GM21526 (cell line): ENCODE measurements at regions not wholly inside any gene's neighbourhood (a gene's known extent, or its start where the extent isn't known, plus 50 kb on each side); places are given as distances from the start of the nearest gene placed in this dataset.
"Not testable (repeated sequence)": the region's sequence is repeated elsewhere in the genome, so short reads cannot be mapped to it uniquely, and the experiment has no call there.

Experiments used
- ATAC-seq: cut with Tn5 transposase; IDR thresholded peaks from one replicate; pipeline ENCODE4 v1.9.1; 2021; ENCODE audit warnings: moderate library complexity; ENCODE audit not compliant: unreplicated experiment, low FRiP score

GRCh38 chr1:196091397-196092135 lies 516.7 kb downstream of the KCNT2 start:
- no peak for ATAC-seq

- ATAC-seq: no peak
These were observed 518.0 kb downstream of the KCNT2 start for GRCh38 chr1:196090226-196090625.

DNA sequence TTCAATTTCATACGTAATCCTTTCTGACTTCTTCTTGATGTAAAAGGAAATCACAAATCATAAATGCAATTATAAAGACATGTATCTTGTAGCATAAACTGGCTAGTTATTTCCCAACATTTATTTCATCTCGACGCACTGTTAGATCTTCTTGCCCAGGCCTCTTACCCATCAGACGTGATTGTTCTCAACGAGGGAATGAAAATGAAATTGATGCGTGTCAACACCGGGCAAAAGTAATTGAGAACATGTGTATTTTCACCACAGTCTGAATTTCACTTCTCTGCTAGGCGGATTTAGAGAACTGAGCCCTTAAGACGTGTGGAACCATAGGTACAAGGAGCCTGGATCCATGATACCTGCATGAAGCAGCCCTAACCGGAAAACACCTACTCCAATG lies 519.7 kb downstream of the KCNT2 start:
- ATAC-seq: no peak

DNA sequence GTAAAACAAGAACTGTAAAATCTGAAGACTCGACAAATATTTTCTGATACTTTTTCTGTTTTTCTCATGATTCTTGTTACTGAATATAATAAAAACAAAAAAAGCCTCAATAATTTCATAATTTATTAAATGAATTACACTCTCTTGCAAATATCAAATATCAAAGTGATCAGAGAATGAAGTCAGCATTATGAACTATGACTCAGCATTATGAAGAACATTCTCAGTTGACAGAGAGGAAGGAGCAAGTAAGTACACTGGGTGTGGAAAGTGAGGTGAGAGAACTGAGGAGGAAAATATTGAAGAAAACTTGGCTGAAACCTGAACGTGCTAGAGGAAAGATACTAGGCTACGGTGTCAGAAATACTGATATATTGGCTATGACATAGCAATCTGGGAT lies 529.5 kb downstream of the KCNT2 start:
- no peak for ATAC-seq

- no peak for ATAC-seq
These were observed 532.6 kb downstream of the KCNT2 start for GRCh38 chr1:196075621-196076020.

GRCh38 chr1:196074182-196074581 lies 534.1 kb downstream of the KCNT2 start:
- no peak for ATAC-seq

DNA sequence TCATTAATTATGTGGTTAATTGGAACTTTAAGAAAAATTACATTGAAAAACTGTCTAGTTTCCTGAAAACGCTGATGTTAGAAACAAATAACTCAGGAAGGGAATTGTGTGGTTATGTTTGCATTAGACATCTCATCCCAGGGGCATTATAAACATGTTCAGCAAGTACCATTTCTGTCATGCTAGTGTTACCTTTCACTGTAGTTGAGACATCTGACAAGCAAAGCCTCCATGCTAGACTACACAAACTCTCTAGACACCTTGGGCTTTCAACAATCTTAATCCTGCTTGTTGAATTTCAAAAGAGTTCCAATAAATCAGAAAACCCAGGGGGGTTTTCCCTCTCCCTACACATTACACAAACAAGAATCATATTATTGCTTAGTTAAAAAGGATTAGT lies 536.8 kb downstream of the KCNT2 start:
- no peak for ATAC-seq

- no peak for ATAC-seq
These were observed 537.3 kb downstream of the KCNT2 start for GRCh38 chr1:196070940-196071339.

DNA sequence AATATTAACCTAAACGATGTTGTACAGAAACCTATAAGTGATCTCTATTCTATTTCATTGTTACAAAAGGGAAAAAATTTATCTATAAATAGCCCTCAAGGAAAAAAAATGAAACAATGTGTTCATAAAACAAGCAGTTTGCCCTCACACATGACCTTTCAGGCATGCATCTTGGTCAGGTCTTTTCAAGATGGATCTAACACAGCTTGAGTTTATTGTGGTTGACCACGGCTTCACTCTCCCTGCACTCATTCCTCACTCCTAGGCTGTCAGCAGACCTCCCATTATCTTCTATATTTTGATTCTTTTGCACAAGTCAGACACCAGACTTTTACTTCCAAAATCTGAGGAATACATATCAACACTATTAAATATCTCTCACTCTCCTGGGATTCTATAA lies 544.3 kb downstream of the KCNT2 start:
- no peak for ATAC-seq

GRCh38 chr1:196063294-196063693 lies 544.9 kb downstream of the KCNT2 start:
- no peak for ATAC-seq

GRCh38 chr1:196060539-196060938 lies 547.7 kb downstream of the KCNT2 start:
- ATAC-seq: no peak

DNA sequence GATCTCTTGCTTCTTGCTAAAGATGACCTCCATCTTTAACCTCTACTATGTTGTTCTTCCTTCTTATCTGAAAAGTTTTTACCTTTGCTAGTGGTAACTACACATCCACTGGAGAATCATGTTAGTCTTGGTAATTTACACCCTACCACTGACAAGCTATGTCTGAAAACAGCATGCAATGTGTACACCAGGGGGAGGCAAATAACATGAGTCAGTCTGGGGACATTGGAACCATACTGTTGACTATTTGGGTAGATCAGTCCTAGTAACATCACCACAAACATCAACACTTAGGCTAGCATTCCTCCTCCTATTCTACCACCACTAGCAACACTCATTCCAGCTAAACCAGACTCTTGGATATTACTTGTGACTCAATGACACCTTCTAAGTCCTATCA lies 549.0 kb downstream of the KCNT2 start:
- no peak for ATAC-seq

- no peak for ATAC-seq
These were observed 551.3 kb downstream of the KCNT2 start for GRCh38 chr1:196056966-196057365.

- no peak for ATAC-seq
These were observed 558.8 kb downstream of the KCNT2 start for GRCh38 chr1:196049407-196049806.

DNA sequence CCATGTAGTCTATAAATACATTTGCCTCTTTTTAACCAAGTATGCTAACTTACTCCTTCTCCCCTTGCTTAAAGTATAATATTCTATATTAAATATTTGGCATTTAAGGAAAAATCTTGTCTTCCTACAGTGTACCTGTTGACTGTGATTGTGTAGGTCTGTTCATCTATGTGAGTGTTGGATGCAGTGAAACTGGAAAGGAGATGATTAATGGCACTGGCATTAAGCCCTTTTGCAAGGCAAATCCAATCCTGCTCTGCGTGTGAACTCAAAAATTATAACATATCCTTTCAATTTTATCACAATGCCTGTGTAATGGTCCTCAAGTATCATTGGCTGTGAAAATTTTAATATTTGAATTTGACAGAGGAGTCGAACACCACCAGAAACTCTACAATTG lies 565.0 kb downstream of the KCNT2 start:
- no peak for ATAC-seq

DNA sequence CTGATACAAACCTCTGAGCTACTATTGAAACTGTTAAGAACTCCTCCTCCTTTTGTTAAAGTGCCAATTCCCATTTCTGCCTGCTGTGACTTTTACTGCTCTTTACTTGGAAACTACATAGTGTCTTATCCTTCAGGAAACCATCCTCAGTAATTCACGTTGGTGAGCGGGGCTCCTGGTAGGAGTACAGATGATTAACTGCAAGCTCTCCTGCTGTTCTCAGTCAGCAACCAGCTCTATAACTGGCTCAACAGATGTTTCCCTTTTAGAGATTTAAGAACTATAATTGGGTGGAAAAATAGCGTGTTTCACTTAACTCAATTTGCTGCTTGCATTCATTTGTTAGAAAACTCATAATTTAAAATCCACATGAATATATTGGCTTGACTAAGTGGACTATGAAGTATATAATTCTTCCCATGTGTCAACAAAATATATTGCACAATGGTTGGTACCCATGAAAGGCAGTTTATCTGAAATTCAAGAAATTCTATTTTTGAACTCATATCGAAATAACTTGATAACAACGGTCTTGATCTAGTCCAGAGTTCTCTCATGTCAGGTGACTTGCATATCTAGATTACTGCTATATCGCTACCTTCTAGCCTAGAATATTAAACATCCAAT lies 574.0 kb downstream of the KCNT2 start:
- ATAC-seq: no peak

DNA sequence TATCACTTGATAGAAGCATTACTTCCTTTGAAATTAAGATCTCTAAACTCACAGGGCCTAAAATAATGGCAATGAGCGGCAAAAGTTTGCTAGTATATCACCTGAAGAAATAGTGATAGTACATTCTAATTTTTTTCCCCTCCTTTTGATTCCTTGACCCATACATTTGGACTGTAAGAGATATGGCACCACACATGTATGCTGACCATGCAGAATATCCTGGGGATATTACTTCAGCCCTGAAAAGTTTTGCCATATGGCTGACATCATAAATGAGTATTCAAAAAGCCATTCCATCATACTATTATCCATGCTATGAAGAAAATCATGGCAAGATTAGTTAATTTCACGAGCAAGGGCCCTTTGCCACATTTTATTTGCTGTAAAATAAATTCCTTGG lies 576.9 kb downstream of the KCNT2 start:
- ATAC-seq: not testable (repeated sequence)

DNA sequence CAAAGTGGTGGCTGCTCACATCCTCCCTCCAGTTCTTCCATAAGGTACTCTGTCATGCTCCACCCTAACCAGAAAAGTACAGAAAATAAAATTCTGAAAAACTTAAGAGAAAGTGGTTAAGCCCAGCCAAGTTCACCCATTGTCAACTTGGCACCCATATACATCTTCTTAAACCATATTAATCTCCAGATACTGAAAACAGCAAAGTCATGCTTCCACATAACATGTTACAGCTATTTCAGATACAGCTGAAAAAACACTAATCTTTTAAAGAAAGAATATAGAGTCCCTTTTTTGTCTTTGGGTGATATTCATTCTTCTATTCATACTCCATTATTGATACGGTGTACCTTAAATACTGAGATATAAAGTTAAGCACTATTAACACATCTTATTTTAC lies 577.8 kb downstream of the KCNT2 start:
- ATAC-seq: no peak

DNA sequence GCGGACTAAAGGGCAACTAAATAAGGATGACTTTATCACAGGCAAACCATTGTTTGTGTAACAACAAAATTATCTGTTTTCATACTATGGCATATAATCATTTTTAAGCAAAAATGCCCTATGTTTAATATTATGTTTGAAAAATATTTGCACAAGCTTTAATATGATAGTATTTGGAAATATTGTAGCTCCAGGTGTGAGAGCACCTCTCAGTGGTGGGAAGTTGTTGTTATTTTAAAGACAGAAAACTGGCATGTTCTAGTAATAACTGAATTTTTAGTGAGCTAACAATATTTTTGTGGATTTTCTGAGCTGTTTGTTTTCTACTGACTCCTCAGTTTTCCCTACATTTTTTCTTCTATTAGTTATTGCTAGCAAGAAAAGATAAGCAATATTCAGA lies 578.8 kb downstream of the KCNT2 start:
- ATAC-seq: no peak

DNA sequence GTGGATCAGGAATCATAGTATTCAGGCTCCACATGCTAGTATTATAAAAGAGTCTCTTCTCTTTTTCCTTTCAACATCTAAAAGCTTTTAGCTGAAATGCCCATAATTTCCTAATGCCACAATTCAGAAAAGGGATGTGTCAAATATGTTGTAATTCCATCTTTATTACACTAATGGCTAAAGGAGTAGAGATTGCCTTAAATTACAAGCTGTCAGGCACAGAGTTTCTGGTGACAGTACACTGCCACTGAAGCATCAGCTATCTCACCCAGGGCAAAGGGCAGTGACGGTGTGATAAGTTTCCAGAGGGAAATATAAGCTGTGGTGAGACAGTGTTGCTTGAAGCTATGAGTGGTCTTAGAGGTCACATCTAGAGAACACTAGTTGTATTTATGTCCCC lies 581.1 kb downstream of the KCNT2 start:
- no peak for ATAC-seq

GRCh38 chr1:196021174-196021573 lies 587.1 kb downstream of the KCNT2 start:
- ATAC-seq: not testable (repeated sequence)

DNA sequence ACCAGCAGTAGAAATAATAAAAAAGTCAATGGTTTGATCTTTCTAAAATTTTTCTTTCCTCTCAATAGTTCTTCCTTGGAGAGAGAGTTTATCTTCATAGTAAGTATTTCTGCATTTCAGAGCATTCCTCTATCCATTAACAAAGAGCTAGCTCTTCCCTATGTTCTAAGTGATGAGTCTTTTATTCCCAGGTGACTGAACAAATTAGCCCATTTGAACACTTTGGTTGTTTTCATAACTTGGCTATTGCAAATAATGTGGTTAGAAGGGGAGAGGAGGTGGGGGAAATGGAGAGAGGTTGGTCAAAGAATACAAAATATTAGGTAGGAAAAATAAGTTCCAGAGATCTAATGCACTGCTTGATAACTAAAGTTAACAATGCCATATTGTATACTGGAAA lies 598.9 kb downstream of the KCNT2 start:
- ATAC-seq: no peak
